ENCODE measurements at regions not wholly inside any gene's neighbourhood (a gene's known extent, or its start where the extent isn't known, plus 50 kb on each side); places are given as distances from the start of the nearest gene placed in this dataset.

DNA sequence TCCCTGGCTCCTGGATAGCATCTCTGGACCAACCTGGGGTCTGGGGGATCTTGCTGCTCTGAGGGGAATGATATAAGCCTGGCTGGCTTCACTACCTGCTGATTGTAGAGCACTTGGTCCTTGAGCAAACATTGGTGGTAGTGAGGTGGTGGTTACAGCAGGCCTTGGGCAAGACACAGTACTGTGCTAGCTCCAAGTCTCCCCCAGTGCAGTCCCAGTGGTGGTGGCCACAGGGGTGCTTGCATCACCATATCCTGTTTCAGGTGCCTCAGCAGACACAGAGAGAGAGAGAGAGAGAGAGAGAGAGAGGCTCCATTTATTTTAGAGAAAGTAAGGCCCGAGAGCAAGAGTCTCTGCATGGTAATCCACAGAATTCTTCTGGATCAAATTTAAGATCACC, 186.3 kb downstream of the MYRFL start:
- TF ChIP-seq, protein P1, sequence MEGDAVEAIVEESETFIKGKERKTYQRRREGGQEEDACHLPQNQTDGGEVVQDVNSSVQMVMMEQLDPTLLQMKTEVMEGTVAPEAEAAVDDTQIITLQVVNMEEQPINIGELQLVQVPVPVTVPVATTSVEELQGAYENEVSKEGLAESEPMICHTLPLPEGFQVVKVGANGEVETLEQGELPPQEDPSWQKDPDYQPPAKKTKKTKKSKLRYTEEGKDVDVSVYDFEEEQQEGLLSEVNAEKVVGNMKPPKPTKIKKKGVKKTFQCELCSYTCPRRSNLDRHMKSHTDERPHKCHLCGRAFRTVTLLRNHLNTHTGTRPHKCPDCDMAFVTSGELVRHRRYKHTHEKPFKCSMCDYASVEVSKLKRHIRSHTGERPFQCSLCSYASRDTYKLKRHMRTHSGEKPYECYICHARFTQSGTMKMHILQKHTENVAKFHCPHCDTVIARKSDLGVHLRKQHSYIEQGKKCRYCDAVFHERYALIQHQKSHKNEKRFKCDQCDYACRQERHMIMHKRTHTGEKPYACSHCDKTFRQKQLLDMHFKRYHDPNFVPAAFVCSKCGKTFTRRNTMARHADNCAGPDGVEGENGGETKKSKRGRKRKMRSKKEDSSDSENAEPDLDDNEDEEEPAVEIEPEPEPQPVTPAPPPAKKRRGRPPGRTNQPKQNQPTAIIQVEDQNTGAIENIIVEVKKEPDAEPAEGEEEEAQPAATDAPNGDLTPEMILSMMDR (IDR thresholded peaks at IDR 0.05): no peak
- TF ChIP-seq POLR2A (IDR thresholded peaks at IDR 0.05): no peak

Data from adrenal gland (tissue), 5 donors.